ENCODE measurements at regions not wholly inside any gene's neighbourhood (a gene's known extent, or its start where the extent isn't known, plus 50 kb on each side); places are given as distances from the start of the nearest gene placed in this dataset.

- no peak for TF ChIP-seq CTCF (IDR thresholded peaks at IDR 0.05)
Observed at GRCh38 chr9:86641970-86642369, 287.8 kb upstream of the TUT7 start.

DNA sequence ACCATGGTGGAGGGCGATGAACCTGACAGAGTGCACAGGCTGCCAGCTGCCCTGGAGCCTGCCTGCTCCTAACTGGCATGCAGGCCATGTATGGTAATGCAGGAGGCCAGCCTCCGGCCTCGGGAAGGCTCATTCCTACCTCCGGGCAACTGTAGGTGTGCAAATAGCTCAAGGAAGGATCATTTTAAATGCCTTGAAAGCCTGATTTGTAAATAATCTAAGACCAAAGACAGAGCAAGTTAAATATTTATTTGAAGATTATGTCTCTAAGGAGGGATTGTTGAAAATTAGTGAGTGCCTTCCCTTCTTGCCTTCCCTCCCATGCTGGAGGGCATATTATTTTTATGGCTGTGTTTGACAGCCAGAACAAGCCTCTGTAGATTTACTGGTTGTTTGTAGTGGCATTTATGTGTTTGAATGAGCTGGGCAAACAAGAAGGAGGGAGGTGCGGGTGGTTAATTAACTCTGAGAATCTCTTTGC lies 285.7 kb upstream of the TUT7 start:
- TF ChIP-seq CTCF (IDR thresholded peaks at IDR 0.05): no peak; the same call in 1 of the 2 replicates

GRCh38 chr9:86639287-86639686 lies 285.1 kb upstream of the TUT7 start:
- no peak for TF ChIP-seq CTCF (IDR thresholded peaks at IDR 0.05)

- no peak for TF ChIP-seq CTCF (IDR thresholded peaks at IDR 0.05)
Observed at GRCh38 chr9:86638109-86638508, 283.9 kb upstream of the TUT7 start.

GRCh38 chr9:86637515-86637914 lies 283.3 kb upstream of the TUT7 start:
- TF ChIP-seq CTCF (IDR thresholded peaks at IDR 0.05): peak; percentile 63

DNA sequence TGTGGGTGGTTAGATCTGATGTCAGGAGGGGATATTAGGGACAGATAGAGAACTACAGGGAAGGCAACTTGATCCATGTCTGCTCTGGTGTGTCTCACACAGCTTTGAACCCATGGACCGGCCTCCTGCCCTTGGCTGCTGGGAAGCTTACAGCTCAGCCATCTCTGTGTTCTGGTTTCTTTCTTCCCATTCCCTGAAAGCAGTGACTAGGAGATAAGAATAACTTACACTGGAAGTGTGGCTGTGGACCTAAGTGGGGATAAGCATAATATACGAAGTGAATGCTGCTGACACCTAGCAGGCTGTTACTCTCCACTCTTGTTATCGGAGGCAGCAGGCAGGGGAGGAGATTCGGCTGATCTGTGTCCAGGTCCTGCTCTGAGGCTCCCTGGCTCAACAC lies 282.3 kb upstream of the TUT7 start:
- TF ChIP-seq CTCF (IDR thresholded peaks at IDR 0.05): no peak

GRCh38 chr9:86636038-86636437 lies 281.8 kb upstream of the TUT7 start:
- TF ChIP-seq CTCF (IDR thresholded peaks at IDR 0.05): no peak

DNA sequence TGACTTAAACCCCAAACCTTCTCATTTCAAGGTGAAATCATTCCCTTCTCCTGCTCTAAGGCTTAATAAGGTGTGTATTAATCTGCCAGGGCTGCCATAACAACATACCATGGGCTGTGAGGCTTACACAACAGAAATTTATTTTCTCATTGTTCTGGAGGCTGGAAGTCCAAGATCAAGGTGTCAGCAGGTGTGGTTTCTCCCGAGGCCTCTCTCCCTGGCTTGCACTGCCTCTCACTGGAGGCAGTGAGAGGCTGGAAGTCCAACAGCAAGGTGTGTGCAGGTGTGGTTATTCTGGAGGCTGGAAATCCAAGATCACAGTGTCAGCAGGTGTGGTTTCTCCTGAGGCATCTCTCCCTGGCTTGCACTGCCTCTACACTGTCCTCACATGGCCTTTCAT lies 280.3 kb upstream of the TUT7 start:
- no peak for TF ChIP-seq CTCF (IDR thresholded peaks at IDR 0.05)
